ENCODE measurements at regions not wholly inside any gene's neighbourhood (a gene's known extent, or its start where the extent isn't known, plus 50 kb on each side); places are given as distances from the start of the nearest gene placed in this dataset.

DNA sequence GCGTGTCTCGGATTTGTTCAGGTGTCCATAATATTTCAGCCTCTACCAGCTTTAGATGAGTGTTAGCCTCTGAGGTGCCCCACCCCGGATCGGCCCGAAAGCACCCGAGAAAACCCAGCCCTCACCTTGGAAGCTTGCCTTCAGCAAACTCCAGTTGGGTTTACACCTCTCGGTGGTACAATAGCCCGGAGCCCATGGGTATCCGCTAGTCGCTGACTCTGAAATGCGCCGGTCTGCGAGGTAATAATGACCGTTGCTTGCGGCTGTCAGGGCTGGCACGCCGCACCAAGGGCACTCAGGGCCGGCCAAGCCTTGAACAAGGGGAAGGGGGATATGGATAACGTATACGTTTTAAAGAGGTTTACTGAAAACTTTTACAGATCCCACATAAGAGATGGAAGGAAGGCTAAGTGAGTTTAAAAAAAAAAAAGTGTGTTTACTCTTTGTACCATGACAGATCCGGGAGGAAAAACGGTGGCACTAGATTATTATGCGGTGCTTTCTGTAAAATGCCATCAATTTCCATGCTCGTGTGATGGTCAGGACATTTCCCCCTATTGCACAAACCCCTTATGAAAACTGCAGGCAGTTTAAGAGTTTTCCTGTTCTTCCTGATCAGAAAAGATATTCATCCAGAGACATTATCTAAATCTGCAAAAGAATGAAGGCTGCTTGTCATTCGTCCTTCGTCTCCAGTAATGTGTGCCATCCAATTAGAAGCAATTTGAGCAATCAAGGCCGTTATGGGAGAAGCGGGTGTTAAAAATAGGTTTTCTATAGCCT, 124.2 kb downstream of the TMEM161B start:
- no peak for DNase-seq

DNA sequence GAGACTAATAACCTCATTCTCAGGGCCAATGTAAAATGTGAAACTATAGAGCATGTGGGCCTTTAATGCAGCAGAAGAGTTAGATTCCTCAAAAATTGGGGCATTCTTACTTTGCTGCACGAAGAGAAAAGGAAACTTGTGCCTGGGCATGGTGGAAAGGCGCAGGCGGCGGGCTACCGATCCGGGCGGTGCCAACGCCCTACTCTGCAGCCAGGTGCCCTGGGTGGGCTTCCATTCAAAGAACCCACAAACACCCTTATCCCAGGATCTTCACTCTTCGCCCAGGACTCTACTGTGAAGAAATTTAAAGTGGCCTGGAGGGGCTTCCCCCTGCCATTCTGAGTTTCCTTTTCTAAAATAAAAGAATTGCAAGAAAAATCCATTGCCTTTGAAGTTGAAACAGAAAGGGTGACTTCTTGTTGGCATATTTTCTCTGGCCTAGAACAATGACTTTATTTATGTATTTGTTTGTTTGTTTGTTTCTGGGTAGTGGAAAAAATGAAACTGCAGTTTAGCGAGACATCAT, 124.9 kb downstream of the TMEM161B start:
- no peak for DNase-seq

DNA sequence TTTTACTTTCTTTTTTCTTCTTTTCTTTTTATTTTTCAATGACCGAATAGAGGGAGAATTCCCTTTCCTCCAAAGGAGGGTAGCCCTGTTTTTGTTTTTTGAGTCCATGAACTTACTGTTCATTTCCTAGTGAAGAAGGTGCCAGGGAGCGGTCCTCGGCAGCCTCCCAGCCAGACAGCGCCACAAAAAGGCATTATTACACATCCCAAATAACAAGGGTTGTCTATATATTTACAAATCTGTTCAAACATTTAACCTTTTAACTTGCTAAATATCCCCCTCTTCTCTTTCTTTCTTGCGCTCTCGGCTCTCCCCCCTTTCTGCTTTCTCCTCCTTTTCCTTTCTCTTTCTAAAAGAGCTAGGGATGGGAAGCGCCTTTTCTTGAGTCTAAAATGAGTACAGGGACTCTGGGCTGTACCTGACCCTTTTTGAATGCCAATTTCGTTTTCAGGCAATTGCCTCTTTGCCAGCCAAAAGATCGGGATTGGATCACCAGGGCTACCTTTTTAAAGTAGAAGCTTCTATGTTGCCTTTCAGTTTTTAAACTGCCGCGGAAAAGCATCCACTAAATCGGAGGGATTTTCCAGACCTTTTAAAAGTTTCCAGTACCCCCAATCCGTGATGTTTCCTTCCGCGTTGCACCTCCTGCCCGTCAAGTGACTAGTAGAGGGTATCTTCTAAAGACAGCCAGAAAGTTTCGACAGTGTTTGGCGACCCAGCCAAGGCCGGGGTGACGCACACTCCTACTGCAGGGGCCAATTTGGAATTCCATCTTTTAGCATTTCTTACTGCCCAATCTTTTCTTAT, 125.6 kb downstream of the TMEM161B start:
- no peak for DNase-seq

DNA sequence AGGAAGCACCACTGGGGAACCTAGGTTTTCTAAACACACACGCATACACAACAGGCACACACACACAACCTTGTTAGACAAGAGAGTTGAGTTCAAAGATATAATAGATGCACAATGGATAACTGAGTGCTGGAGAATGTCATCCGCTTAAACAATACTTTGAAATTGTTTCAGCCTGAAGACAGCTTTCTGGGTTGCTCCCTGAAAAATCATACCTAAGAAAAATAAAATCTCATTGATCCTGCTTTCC, 126.1 kb downstream of the TMEM161B start:
- DNase-seq: no peak

DNA sequence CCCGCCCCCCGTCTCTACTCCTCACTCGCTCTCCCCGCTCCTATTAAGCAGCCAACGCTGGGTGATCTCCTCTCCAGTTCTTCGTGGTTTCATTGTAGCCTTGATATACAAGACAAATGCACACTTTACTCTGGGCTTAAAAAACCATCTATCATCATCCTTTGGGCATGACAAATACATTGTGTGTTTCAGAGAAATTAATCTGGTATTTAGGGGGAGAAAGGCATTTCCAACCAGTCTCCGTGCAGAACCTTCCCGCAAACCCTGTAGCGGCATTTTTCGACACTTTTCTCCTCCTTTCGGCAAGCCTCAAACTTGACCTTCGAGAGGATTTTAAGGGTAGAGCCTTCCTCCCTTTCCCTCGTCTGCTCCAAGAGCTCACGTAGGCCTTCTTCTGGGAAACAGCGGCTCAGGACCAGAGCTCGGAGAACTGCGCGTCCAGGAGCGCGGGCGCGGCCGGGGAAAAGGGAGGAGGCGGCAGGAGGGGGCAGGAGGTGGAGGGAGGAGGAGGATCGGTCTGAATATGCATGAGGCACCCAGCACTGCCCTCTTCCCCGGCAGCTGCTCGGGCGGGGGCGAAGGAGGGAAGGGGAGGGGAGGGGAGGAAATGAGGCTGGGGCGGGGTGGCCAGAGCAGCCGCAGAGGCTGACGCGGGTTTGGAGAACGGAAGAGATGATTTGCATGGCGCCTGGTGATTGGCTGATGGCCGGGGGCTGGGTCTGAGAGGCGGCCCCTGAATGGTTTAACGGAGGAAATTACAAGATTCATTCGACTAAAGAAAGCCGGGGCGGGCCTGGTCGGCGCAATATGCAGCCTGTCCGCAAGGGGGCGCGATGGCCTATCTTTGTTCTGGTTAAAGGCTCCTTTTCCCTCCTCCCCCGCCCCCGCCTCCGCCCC, 127.5 kb downstream of the TMEM161B start:
- peak; percentile 52 for DNase-seq

DNA sequence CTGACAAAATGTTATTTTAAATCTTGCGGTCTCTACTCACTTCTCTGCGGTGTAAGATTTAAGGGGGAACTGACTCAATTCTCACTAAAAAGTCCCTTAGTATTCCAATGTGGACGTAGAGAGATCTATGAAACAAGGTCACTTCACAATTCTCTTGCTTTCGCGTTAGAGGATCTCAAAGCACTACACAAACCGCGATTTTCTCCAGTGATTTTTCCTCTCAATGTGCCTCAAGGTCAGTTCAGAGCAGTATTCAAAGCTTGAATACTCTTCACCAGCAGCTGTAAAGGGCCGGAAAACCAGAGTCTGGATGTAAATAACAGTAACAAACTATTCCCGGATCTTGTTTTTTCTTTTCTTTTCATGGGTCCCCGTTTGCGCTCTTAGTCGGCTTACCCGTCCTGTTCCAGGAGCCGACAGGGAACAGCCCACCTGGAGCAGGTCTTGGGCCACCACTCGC, 128.2 kb downstream of the TMEM161B start:
- no peak for DNase-seq

DNA sequence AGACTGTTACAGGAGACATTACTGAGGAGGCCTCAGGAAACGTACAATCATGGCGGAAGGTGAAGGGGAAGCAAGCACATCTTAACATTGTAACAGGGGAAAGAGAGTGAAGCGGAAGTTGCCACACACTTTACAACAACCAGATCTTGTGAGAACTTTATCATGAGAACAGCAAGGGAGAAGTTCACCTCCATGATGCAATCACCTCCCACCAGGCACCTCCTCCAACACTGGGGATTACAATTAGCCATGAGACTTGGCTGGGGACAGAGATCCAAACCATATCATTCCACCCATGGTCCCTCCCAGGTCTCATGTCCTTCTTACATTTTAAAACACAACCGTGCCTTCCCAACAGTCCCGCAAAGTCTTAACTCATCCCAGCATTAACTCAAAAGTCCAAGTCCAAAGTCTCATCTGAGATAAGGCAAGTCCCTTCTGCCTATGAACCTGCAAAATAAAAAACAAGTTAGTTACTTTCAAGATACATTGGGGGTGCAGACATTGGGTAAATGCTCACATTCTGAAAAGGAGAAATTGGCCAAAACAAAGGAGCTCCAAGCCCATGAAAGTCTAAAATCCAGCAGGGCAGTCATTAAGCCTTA, 138.3 kb downstream of the TMEM161B start:
- DNase-seq: no peak

DNA sequence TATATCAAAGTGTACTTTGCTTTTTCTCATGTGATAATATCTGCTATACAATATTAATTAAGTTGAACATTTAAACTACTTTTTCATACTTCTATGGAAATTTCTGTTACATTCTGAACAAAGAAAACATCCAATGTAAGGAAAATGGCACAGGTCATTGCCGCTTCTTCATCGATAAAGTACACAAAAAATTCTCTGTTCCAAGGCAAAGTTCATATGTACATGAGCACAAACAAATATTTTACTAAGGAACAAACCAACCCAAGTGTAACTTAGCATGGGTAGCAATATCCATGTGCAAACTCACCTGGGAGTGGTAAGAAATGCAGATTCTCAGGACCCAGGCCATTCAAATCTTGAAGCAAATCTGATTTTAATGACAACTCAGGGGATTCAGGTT, 139.8 kb downstream of the TMEM161B start:
- DNase-seq: no peak

DNA sequence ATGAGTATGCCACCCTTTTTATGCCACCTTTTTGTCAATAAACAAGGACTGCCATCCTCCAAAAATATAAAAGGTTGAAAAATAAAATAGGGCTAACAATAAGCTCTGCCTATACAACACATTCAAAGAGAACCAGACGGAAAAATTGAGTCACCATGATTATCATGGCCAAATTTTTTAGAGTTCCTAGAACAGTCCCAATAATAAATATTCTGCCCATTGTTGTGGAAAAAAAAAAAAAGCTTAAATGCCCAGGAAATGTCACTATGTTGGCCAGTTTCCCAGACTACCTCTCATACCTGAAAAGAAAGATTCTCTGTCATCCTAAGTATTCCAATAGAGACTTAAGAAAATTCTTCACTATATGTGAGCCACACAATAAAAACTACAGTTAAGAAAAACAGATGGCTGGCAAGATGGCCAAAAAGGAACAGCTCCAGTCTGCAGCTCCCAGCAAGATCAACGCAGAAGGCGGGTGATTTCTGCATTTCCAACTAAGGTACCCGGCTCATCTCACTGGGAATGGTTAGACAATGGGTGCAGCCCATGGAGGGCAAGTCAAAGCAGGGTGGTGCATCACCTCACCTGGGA, 149.0 kb downstream of the TMEM161B start:
- DNase-seq: no peak

DNA sequence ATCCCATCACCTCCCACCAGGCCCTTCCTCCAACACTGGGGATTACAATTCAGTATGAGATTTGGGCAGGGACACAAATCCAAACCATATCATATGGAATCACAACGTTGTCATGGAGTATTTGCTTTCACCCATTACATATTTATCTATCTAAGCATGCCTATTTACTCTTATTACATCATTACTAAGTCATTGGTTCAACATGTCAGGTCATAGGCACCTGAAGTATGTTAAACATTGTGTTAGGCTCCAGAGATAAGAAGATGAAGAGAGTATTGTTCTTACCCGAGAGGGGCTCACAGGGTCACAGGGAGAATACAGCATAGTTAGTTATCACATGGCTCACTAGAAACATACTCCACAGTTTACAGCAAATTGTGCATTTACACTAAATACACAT, 150.5 kb downstream of the TMEM161B start:
- no peak for DNase-seq

DNA sequence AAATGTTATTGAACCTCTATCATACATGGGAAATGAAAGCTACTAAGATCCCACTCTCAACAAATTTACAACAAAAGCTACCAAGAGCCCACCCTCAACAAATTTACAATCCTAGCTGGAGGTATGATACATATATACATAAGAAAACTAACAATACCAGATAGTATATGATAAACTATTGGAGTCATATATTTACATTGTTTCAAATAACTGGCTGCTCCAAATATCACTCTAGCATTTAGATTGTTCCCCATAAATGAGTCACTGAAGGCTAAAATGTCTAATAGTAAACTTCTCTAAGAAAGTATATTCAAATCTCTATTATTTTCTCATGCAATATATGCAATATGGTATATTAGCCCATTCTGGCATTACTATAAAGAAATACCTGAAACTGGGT, 151.1 kb downstream of the TMEM161B start:
- no peak for DNase-seq

DNA sequence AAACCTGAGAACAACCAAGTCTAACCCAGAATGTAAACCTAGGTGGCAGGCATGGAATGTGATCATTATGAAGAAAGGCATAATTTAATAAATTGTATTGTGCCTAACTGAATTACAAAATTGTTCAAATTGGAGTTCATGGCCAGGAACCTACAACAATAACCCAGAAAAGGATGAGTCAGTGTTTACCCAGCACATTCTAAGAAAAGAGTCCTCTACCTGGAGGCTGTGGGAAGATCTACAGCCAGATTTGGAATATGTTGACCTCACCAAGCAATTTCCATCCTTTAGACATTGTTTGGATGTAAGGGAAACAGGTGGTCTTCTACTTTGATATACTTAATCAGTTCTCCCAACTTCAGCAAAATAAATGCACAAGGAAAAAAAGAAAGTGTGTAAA, 152.2 kb downstream of the TMEM161B start:
- no peak for DNase-seq

DNA sequence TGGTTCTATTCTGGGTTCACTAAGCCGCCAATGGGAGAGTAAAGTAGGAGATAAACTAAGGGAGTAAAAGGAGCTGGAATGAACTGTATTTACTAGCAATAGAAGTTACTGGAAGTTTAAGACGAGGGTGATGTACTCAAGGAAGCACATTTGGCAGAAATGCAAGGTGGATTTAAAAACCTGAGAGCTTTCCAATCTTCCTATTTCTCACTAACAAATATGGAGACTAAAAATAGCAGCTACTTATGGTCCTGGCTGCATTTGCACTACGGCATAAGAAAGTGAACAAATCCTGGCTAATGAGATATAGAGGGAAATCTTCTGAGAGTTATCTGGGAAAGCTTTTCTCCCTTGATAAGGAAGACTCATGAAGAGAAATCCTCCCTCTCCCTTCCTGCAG, 153.4 kb downstream of the TMEM161B start:
- no peak for DNase-seq

DNA sequence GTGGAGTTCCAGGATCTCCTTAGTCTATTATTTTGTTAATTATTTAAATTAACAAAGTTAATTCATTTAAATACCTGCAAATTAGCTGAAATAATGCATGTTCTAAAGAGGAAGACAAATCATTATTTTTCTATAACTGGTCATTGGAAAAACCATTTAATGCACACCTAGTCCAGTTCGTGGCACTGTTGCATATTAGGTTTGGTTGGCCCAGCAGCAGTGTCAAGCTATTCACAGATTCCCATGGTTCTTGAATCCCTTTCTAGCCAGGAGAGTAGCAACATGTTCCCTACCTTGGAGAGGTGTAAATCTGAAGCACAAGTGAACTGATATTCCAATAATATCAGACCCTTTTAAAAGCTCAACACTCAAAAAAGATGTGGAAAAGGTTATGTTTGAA, 155.2 kb downstream of the TMEM161B start:
- DNase-seq: no peak

DNA sequence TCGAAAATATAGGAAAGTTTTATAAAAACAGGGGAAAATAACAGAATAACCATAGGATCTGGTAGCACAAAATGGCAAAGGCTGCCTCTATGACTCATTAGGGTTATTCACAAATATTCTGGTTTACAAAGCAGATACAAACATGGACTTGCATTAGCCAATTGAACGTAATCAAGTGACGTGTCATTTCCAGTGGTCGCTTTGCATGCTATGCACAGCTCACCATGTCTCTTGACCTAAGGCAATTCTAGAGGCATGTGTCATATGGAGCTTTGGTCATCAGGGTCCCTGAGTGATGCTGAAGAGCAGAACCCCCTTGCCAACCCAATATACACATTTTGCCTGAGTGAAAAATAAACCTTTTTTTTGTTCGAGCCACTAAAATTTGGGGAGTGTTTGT, 158.8 kb downstream of the TMEM161B start:
- DNase-seq: no peak

DNA sequence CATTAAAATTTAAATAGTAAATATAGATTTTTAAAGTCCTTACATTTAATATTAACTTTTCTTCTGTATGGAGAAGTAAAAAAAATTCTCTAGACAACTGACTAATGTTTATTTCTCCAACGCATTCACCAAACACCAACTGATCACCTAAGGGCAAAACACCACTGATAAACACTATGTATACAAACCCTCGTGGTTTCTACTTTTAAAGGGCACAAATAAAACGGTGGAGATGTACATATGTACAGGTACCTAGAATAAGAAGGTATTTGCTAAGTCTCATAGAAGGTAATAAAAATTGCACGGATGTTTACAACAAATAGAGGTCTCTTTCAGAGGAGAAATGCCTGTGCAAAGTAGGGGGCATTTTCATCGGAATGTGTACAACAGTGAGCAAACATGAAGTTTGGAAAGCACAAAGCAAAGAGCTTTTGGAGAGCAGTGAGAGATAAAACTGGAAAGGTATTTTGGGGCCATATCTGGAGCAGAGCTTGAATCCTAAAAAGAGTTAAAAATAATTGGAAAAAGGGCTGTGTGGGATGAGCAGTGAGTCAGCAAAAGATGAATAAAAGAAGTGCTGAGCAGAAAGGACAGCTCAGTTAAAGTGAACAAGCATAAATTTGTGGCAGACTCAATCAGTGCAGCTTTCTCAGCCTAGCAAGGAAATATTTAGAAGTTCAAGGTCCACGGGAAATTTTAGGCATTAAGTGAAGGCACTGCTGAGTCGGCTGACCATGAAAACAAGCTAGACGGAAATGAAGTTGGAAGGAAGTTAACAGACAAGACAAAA, 160.0 kb downstream of the TMEM161B start:
- no peak for DNase-seq

DNA sequence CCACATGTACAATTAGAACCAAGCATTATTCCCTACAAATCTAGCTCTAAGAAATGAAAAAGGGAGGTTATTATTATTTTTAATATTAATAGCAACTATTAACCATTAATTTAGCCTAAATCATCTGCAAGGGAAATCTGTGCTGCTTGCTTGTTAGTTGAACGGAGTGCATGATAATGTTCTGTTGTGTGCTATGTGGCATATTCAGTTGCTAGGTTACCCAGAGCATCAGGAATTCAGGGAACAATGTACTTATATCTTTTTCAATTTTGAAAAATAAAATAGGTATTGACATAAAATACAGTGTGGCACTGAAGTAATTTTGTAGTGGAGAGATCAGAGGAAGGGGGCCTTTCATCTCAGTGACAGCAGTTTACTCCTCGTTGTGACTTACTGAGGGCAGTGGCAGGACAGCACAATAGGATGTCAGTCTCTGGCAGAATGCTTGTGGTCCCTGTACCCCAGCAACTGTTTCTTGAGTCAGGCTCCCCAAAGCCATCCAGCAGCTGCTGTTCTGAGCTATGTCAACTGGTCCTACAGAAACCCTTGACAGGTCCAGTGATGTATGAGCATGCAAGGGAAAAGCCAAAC, 173.6 kb downstream of the TMEM161B start:
- no peak for DNase-seq

DNA sequence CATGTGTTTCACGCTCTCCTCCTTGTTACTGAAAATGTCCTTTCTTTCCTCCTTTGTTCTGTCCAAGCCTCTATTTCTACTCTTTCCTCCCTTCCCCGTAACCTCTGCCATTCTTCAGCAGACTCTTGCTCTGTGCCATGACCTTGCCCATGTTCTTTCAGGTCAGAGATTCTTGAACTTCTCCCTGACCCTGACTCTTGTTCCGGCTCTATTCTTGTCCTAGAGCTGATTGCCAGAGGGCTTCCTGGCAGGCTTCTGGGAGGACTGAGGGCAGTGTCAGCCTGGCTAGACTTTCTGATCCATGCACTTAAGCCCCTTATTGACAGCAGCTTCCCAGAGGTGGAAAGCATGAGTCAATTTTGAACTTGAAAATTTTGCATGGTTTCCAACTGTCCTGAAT, 174.2 kb downstream of the TMEM161B start:
- no peak for DNase-seq

DNA sequence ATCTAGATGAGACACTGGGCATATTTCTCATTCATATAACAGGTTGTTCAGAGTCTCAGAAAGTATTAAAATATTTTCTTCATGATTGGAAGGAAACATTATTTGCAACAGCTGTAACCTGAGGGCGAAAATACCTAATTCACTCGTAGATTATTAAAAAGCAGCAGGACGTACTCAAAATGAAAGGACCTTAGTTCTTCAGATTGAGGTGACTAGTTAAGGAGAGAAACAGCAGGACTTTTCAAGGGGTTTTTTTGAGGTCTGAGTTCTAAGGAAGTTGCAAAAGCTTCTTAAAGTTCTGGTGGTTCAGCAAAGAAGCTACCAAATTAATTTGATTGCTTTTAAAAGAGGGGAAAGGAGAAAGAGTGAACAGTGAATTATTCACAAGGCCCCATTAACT, 174.9 kb downstream of the TMEM161B start:
- DNase-seq: no peak

DNA sequence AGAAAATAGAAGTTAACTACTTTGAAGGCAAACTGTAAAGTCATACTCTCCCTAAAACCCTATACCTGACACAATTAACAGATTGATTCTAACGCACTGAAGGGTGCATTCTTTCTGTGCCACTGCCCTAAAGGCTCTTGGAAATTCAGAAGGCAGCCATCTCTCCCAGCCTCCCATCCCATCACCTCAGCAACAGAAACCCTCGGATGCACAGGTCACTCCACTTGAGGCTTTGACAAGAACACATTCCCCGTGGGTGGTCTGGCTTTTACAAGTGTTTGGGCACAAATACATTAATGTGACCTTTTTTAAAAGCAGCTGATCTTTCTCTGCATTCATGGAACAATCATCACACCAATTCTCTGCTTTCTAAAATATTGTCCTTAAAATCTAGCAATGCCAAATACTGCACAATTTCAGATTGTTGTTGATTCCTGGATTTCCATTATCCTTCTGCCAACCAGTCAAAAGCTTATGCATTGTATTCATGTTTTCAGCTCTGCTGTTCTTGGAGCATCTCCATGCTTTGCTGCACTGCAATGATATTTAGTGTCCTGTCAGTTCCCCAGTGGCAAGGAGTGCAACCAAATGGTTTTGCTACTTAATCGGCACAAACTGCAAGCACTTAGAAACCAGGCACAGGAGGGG, 175.6 kb downstream of the TMEM161B start:
- no peak for DNase-seq

DNA sequence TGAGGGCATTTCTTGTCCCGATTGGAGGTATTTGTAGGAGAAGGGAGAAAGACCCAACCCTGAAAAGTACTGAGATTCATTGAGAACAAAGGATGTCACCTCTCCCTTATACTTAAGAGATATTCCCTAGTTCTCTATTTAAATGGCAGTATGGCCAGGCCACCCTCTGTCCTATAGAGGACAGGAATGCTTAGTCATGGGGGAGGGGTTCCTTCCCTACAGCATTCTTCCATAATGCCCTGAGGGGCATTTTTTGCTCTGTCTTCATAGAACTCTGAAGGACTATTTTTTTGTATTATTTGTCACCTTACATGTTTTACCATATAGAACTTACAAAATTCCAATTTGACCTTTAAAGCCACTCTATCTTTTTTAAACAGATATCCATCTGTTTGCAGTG, 176.3 kb downstream of the TMEM161B start:
- no peak for DNase-seq
